ENCODE measurements at regions not wholly inside any gene's neighbourhood (a gene's known extent, or its start where the extent isn't known, plus 50 kb on each side); places are given as distances from the start of the nearest gene placed in this dataset.

DNA sequence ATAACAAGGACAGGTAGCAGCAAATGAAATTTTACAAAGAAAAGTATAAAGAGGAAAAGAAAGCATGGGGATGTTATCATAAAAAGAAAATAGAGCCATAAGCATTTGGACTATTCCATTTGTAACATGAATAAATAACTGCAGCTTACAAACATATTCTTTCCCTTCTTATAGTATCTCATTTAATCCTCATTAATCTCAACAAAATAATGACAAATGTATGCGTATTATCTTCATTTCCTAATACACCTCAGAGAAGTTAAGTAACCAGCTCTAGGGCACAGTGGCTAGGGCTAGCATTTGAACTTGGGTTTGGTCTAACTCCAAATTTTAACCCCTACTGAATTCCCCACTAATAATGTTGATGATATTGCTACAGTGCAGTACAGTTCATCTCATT, 175.5 kb upstream of the POU5F2 start:
- no peaks in the 10 kb centered on the region for H3K36me3 ChIP-seq (ENCODE audit: control insufficient read depth, insufficient read depth, low read length)
- H3K4me2 ChIP-seq (ENCODE audit: low read length) = no peak overlapping the region
- no peaks in the 10 kb centered on the region for H3K9me3 ChIP-seq (ENCODE audit: control insufficient read depth, low read length)
- no peak overlapping the region for H2AFZ ChIP-seq
- no peaks in the 10 kb centered on the region for H3K4me1 ChIP-seq
- H3K79me2 ChIP-seq = no peaks in the 10 kb centered on the region
- no peak overlapping the region for H3K4me3 ChIP-seq (ENCODE audit: low read depth, low read length)
- TF ChIP-seq, protein P1, sequence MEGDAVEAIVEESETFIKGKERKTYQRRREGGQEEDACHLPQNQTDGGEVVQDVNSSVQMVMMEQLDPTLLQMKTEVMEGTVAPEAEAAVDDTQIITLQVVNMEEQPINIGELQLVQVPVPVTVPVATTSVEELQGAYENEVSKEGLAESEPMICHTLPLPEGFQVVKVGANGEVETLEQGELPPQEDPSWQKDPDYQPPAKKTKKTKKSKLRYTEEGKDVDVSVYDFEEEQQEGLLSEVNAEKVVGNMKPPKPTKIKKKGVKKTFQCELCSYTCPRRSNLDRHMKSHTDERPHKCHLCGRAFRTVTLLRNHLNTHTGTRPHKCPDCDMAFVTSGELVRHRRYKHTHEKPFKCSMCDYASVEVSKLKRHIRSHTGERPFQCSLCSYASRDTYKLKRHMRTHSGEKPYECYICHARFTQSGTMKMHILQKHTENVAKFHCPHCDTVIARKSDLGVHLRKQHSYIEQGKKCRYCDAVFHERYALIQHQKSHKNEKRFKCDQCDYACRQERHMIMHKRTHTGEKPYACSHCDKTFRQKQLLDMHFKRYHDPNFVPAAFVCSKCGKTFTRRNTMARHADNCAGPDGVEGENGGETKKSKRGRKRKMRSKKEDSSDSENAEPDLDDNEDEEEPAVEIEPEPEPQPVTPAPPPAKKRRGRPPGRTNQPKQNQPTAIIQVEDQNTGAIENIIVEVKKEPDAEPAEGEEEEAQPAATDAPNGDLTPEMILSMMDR (IDR thresholded peaks at IDR 0.05) = no peak
- H3K27ac ChIP-seq = no peak overlapping the region
- H3K27me3 ChIP-seq (ENCODE audit: control insufficient read depth, insufficient read depth, low read length) = no peaks in the 10 kb centered on the region
- no peak overlapping the region for H3K9ac ChIP-seq

DNA sequence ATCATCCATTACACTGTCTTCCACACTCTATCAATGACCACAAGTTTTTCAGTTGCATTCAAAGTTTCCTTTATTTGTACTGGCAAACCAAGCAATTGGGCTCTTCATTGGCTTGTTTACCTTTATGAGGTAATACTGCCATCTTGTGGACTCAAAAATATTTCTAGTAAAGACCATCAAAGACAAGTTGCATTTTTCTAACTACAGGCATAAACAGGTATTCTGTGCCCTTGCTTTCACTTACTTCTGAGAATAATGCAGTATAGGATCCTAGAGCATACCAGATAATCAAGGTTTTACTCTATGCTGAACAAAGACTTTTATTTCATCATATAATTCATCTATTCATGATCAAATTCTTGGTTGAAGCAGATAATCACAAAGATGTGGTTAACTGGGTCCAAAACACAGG, 173.7 kb upstream of the POU5F2 start:
- Histone ChIP-seq H3K27me3 (ENCODE audit: control insufficient read depth, insufficient read depth, low read length) (no peaks in the 10 kb centered on the region), H3K4me2 (ENCODE audit: low read length) (no peak overlapping the region), H3K36me3 (ENCODE audit: control insufficient read depth, insufficient read depth, low read length) (no peaks in the 10 kb centered on the region), H3K9ac (no peak overlapping the region), H3K27ac (no peak overlapping the region), H3K4me1 (no peaks in the 10 kb centered on the region), H2AFZ (no peak overlapping the region), H3K4me3 (ENCODE audit: low read depth, low read length) (no peak overlapping the region), H3K9me3 (ENCODE audit: control insufficient read depth, low read length) (no peaks in the 10 kb centered on the region), H3K79me2 (no peaks in the 10 kb centered on the region)
- TF ChIP-seq, protein P1 (IDR thresholded peaks at IDR 0.05) = peak; percentile 33

DNA sequence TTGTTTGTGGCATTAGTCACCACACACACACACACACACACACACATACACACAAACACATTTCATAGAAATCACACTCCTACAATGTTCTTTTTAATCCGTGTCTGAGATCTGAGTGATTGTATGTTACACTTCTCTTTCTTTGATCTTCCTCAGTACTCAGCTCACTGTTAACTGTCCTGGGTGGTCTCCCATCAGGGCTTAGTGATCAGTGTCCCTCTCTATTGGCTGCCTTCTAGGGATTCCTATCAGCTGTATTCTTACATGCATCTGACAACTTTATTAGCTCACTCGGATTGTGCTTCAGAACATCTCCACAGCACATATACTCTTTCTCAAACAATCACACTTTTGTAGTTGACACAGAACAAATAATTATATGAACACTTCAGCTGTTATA, 170.2 kb upstream of the POU5F2 start:
- Histone ChIP-seq H3K36me3 (ENCODE audit: control insufficient read depth, insufficient read depth, low read length) (no peaks in the 10 kb centered on the region), H3K79me2 (no peaks in the 10 kb centered on the region), H3K27me3 (ENCODE audit: control insufficient read depth, insufficient read depth, low read length) (no peaks in the 10 kb centered on the region), H3K4me1 (no peaks in the 10 kb centered on the region), H3K4me3 (ENCODE audit: low read depth, low read length) (no peak overlapping the region), H3K27ac (no peak overlapping the region), H3K9me3 (ENCODE audit: control insufficient read depth, low read length) (no peaks in the 10 kb centered on the region), H3K4me2 (ENCODE audit: low read length) (no peak overlapping the region), H2AFZ (no peak overlapping the region), H3K9ac (no peak overlapping the region)
- TF ChIP-seq, protein P1 (IDR thresholded peaks at IDR 0.05) = no peak

DNA sequence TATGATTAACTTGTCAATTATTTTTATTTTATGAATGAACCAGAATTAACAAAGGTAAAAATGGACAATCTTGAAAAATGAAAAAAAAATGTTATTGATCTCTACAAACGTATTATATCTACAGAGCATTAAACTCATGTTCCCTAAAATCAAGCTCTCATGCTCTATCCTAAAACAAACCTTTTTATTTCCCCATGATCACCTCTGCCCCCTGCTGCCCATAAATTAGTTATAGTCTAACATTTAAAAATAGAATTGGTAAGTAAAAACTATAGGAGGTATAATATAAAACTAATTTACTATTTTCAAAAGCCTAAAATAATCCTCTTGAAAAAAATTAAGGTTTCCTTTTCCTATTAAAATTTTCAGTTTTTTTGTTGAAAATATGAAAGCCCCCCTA, 168.0 kb upstream of the POU5F2 start:
- Histone ChIP-seq H3K36me3 (ENCODE audit: control insufficient read depth, insufficient read depth, low read length) (no peaks in the 10 kb centered on the region), H3K4me3 (ENCODE audit: low read depth, low read length) (no peak overlapping the region), H3K9me3 (ENCODE audit: control insufficient read depth, low read length) (no peaks in the 10 kb centered on the region), H3K4me2 (ENCODE audit: low read length) (no peak overlapping the region), H3K27me3 (ENCODE audit: control insufficient read depth, insufficient read depth, low read length) (no peaks in the 10 kb centered on the region), H3K27ac (no peak overlapping the region), H3K79me2 (no peaks in the 10 kb centered on the region), H3K9ac (no peak overlapping the region), H2AFZ (no peak overlapping the region), H3K4me1 (no peaks in the 10 kb centered on the region)
- TF ChIP-seq, protein P1 (IDR thresholded peaks at IDR 0.05) = no peak

DNA sequence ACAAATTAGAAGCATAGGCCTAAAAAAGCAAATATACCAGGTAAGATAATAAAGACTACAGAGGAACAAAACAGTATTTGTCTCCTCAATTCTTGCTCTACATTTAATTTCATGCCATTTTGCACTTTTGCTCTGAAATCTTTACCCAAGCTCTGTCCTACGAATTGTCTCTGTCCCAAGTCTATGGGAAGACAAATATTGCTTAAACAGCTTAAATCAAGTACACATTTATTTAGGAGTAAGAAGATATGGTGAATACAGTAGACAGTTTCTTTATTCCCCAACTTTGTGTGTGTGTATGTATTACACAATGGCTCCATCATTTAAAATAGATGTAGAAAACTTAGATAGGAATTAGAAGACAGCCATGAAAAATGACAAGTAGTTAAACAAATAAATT, 163.5 kb upstream of the POU5F2 start:
- Histone ChIP-seq H3K4me3 (ENCODE audit: low read depth, low read length) (no peak overlapping the region), H3K4me1 (no peaks in the 10 kb centered on the region), H2AFZ (no peak overlapping the region), H3K4me2 (ENCODE audit: low read length) (no peak overlapping the region), H3K27ac (no peak overlapping the region), H3K27me3 (ENCODE audit: control insufficient read depth, insufficient read depth, low read length) (no peaks in the 10 kb centered on the region), H3K9me3 (ENCODE audit: control insufficient read depth, low read length) (no peaks in the 10 kb centered on the region), H3K9ac (no peak overlapping the region), H3K79me2 (no peaks in the 10 kb centered on the region), H3K36me3 (ENCODE audit: control insufficient read depth, insufficient read depth, low read length) (no peaks in the 10 kb centered on the region)
- TF ChIP-seq, protein P1 (IDR thresholded peaks at IDR 0.05) = no peak

Data from parathyroid adenoma (tissue), 2 donors.